ENCODE measurements at regions not wholly inside any gene's neighbourhood (a gene's known extent, or its start where the extent isn't known, plus 50 kb on each side); places are given as distances from the start of the nearest gene placed in this dataset.
"Not testable (repeated sequence)": the region's sequence is repeated elsewhere in the genome, so short reads cannot be mapped to it uniquely, and the experiment has no call there.

GRCh38 chr2:16247326-16248122 is 307.2 kb downstream of the MYCN start:
- H3K4me3 ChIP-seq (ENCODE audit: low read depth, low read length), result no peak overlapping the region

GRCh38 chr2:16246911-16247310 is 306.6 kb downstream of the MYCN start:
- H3K4me3 ChIP-seq (ENCODE audit: low read depth, low read length), result no peak overlapping the region

GRCh38 chr2:16246281-16246850 is 306.0 kb downstream of the MYCN start:
- no peak overlapping the region for H3K4me3 ChIP-seq (ENCODE audit: low read depth, low read length)

- H3K4me3 ChIP-seq (ENCODE audit: low read depth, low read length), result no peak overlapping the region
These were observed 305.2 kb downstream of the MYCN start for GRCh38 chr2:16245481-16246054.

- H3K4me3 ChIP-seq (ENCODE audit: low read depth, low read length), result no peak overlapping the region
These were observed 304.6 kb downstream of the MYCN start for GRCh38 chr2:16244966-16245320.

GRCh38 chr2:16244153-16244965 is 304.0 kb downstream of the MYCN start:
- no peak overlapping the region for H3K4me3 ChIP-seq (ENCODE audit: low read depth, low read length)

GRCh38 chr2:16243411-16243996 is 303.2 kb downstream of the MYCN start:
- no peak overlapping the region for H3K4me3 ChIP-seq (ENCODE audit: low read depth, low read length)

GRCh38 chr2:16242906-16243305 is 302.6 kb downstream of the MYCN start:
- no peak overlapping the region for H3K4me3 ChIP-seq (ENCODE audit: low read depth, low read length)

GRCh38 chr2:16241166-16242160 is 301.1 kb downstream of the MYCN start:
- H3K4me3 ChIP-seq (ENCODE audit: low read depth, low read length), result no peak overlapping the region

GRCh38 chr2:16240402-16240801 is 300.1 kb downstream of the MYCN start:
- no peak overlapping the region for H3K4me3 ChIP-seq (ENCODE audit: low read depth, low read length)

- no peak overlapping the region for H3K4me3 ChIP-seq (ENCODE audit: low read depth, low read length)
These were observed 299.0 kb downstream of the MYCN start for GRCh38 chr2:16239296-16239850.

- no peak overlapping the region for H3K4me3 ChIP-seq (ENCODE audit: low read depth, low read length)
These were observed 298.4 kb downstream of the MYCN start for GRCh38 chr2:16238786-16239185.

- H3K4me3 ChIP-seq (ENCODE audit: low read depth, low read length), result no peak overlapping the region
These were observed 297.8 kb downstream of the MYCN start for GRCh38 chr2:16238001-16238761.

- no peak overlapping the region for H3K4me3 ChIP-seq (ENCODE audit: low read depth, low read length)
These were observed 295.4 kb downstream of the MYCN start for GRCh38 chr2:16235747-16236146.

- H3K4me3 ChIP-seq (ENCODE audit: low read depth, low read length), result not testable (repeated sequence)
These were observed 294.9 kb downstream of the MYCN start for GRCh38 chr2:16235291-16235690.

GRCh38 chr2:16228951-16229350 is 288.6 kb downstream of the MYCN start:
- no peak overlapping the region for H3K4me3 ChIP-seq (ENCODE audit: low read depth, low read length)

- no peak overlapping the region for H3K4me3 ChIP-seq (ENCODE audit: low read depth, low read length)
These were observed 288.1 kb downstream of the MYCN start for GRCh38 chr2:16228471-16228870.

GRCh38 chr2:16227811-16228462 is 287.6 kb downstream of the MYCN start:
- no peak overlapping the region for H3K4me3 ChIP-seq (ENCODE audit: low read depth, low read length)

Measured in iPS-11a (cell line).